ENCODE measurements at regions not wholly inside any gene's neighbourhood (a gene's known extent, or its start where the extent isn't known, plus 50 kb on each side); places are given as distances from the start of the nearest gene placed in this dataset.
"Not testable (repeated sequence)": the region's sequence is repeated elsewhere in the genome, so short reads cannot be mapped to it uniquely, and the experiment has no call there.

GRCh38 chr9:74333384-74334032 is 163.6 kb upstream of the RORB start:
- DNase-seq (ENCODE audit: low read depth), result no peak

GRCh38 chr9:74334271-74334670 is 162.9 kb upstream of the RORB start:
- no peak for DNase-seq (ENCODE audit: low read depth)

GRCh38 chr9:74336161-74336560 is 161.0 kb upstream of the RORB start:
- DNase-seq (ENCODE audit: low read depth), result no peak

GRCh38 chr9:74348777-74349176 is 148.4 kb upstream of the RORB start:
- no peak for DNase-seq (ENCODE audit: low read depth)

DNA sequence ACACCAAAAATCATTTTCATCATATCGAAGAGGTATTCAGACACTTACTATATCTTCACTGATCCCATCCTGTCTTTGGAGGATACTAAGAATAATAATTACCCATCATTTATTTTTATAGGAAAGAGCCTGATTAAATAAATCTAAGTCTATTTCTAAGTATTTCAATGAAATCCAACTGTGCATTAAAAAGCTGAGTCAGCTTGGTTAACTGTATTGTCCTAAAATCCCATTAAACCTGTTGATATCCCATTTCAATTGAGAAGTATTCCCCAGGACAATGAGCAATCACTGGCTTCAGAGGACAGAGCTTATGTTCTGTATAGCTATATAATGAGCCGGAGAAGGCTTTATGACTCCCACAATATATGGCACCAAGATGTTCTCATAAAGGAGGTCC is 142.0 kb upstream of the RORB start:
- DNase-seq (ENCODE audit: low read depth), result no peak

GRCh38 chr9:74357577-74357976 is 139.6 kb upstream of the RORB start:
- no peak for DNase-seq (ENCODE audit: low read depth)

DNA sequence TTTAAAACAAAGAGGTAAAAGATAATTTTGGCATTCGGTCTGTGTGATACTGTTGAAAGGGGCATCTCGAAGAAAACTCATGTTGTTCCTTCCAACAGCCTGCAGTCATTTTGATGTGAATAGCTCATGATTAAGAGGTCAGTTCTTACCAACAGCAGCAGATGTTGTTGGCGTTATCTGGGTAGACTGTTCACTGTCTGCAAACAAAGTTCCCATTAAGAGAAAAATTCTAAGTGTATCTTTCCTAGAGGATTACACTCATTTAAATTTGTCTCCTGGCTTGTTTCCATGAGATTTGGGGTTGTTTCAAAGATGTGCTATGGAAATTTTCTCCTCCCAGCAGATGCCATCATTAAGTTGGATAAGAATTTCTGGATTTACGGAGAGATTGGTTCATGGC is 138.2 kb upstream of the RORB start:
- DNase-seq (ENCODE audit: low read depth), result no peak

DNA sequence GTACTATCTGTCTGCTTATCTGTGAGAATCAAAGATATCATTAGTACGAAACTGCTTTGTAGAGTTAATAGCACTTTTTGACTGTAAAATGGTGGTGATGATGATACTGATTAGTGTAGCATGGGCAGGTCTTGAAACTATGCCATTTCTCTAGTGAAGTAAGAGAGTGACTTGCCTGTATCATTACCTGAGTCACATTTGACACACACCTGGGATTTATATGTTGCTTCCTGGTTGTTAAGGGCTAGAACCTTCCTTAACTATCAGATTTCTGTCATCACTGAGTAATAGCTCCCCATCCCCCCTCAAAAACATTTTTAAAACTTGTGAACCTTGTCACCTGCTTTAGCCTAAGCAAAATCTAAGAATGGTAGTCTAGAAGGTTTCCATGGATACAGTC is 135.6 kb upstream of the RORB start:
- no peak for DNase-seq (ENCODE audit: low read depth)

DNA sequence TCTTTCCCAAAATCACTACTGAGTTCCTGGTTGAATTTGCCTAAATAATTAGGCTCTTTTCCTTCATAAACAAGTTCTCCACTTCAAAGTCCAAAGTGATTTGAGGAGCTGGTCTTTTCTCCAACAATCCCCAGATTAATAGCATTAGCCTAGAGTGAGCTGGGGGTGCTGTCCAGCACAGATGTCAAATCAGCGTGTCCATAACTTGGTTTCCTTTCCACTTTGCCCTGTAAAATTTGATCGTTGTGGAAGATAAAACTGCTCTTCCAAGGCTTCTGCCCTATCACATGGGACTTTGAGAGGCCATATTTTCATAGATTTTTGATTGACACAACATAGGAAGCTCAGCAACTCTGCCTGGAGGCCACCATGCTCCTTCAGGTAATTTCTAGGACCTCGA is 134.7 kb upstream of the RORB start:
- no peak for DNase-seq (ENCODE audit: low read depth)

DNA sequence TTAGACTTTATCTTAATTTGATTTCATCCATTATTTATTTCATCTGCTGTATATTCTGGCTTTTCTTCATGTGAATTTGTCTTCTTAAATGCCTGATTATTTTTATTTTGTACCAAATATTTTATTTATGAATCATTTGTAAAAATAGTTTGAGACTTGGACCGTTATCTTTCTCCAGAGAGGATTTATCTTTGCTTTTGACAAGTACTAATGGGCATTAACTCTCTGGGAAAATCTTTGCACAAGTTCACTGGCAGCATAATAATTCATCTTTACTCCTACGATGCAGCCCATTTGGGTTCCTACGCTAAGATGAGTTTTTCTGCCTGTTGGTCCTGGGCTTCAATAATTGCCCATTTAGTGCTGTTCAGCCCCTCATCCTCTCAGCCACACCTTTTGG is 131.0 kb upstream of the RORB start:
- DNase-seq (ENCODE audit: low read depth), result no peak

GRCh38 chr9:74369844-74370243 is 127.3 kb upstream of the RORB start:
- DNase-seq (ENCODE audit: low read depth), result no peak

- DNase-seq (ENCODE audit: low read depth), result no peak
Observed at GRCh38 chr9:74373348-74373747, 123.8 kb upstream of the RORB start.

- no peak for DNase-seq (ENCODE audit: low read depth)
Observed at GRCh38 chr9:74379718-74380117, 117.4 kb upstream of the RORB start.

DNA sequence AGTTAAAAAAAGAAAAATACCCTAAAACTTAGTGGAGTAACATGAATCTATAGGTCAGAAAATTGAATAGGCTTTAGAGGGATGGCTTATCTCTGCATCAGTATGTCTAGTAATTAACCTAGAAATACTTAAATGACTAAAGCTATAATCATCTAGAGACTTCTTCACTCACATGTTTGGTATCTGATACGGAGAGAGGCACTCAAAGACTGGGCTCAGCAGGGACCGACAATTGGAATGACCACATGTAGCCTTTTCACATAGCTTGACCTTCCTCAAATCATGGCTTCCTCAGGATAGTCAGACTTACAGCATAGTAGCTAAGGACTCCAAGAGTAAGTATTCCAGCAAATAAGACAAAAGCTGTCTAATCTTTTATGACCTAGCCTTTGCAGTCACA is 105.3 kb upstream of the RORB start:
- no peak for DNase-seq (ENCODE audit: low read depth)

GRCh38 chr9:74403581-74403980 is 93.6 kb upstream of the RORB start:
- DNase-seq (ENCODE audit: low read depth), result no peak

- DNase-seq (ENCODE audit: low read depth), result no peak
Observed at GRCh38 chr9:74404620-74405019, 92.5 kb upstream of the RORB start.

DNA sequence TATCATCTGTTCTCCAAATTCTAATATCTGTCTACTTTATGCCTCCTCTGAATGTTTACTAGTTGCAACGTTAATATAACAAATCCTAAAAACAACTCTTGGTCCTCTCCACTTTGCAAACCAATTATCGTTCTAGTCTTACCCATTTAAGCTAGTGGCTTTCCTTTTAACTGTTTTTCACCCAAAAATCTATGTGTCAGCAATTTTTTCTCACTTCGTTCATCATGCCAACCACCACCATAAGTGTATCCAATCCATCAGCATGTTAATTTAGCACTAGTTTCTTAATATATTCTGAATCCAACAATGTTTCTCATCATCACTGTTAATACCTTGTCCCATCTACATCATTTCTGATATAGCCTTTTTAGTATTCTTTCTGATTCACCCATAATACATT is 90.0 kb upstream of the RORB start:
- no peak for DNase-seq (ENCODE audit: low read depth)

GRCh38 chr9:74412236-74412979 is 84.7 kb upstream of the RORB start:
- DNase-seq (ENCODE audit: low read depth), result no peak

GRCh38 chr9:74413876-74414275 is 83.3 kb upstream of the RORB start:
- DNase-seq (ENCODE audit: low read depth), result no peak

- no peak for DNase-seq (ENCODE audit: low read depth)
Observed at GRCh38 chr9:74414325-74414724, 82.8 kb upstream of the RORB start.

DNA sequence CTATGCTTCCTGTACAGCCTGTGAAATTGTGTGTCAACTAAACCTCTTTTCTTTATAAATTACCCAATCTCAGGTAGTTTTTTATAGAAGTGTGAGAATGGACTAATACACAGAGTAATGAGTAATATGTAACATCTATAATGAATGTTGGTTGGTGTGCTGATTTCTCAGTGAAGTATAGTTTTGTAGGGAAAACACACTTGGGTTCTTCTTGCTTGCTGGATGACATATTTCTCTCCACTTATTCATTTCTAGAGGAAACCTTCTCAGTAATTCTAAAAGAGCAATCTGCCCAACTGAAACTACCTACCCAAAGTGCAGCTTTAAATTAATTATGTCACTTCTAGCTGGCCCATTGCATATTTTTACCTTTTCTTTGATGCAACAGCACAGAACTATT is 81.1 kb upstream of the RORB start:
- DNase-seq (ENCODE audit: low read depth), result no peak

GRCh38 chr9:74424488-74424887 is 72.6 kb upstream of the RORB start:
- DNase-seq (ENCODE audit: low read depth), result not testable (repeated sequence)

- no peak for DNase-seq (ENCODE audit: low read depth)
Observed at GRCh38 chr9:74431467-74431866, 65.7 kb upstream of the RORB start.
